Astrocyte (in vitro differentiated cells and primary cell): ENCODE measurements at regions not wholly inside any gene's neighbourhood (a gene's known extent, or its start where the extent isn't known, plus 50 kb on each side); places are given as distances from the start of the nearest gene placed in this dataset.

Source experiments
- CTCF ChIP-seq: IDR thresholded peaks from 2 replicates; pipeline ENCODE4 v1.5.1; 2011; ENCODE audit warnings: low read depth, mild to moderate bottlenecking, inconsistent platforms, low read length, moderate library complexity; ENCODE audit not compliant: insufficient read depth
- EZH2 ChIP-seq: IDR thresholded peaks from 2 replicates; pipeline ENCODE4 v1.6.1; 2012; ENCODE audit warnings: mild to moderate bottlenecking, low read length, inconsistent platforms; ENCODE audit not compliant: insufficient read depth

- TF ChIP-seq CTCF (no peak), EZH2 (no peak)
Observed at GRCh38 chr16:54351171-54351570, 64.6 kb upstream of the IRX3 start.
